ENCODE measurements at regions not wholly inside any gene's neighbourhood (a gene's known extent, or its start where the extent isn't known, plus 50 kb on each side); places are given as distances from the start of the nearest gene placed in this dataset.

- TF ChIP-seq, protein P1, sequence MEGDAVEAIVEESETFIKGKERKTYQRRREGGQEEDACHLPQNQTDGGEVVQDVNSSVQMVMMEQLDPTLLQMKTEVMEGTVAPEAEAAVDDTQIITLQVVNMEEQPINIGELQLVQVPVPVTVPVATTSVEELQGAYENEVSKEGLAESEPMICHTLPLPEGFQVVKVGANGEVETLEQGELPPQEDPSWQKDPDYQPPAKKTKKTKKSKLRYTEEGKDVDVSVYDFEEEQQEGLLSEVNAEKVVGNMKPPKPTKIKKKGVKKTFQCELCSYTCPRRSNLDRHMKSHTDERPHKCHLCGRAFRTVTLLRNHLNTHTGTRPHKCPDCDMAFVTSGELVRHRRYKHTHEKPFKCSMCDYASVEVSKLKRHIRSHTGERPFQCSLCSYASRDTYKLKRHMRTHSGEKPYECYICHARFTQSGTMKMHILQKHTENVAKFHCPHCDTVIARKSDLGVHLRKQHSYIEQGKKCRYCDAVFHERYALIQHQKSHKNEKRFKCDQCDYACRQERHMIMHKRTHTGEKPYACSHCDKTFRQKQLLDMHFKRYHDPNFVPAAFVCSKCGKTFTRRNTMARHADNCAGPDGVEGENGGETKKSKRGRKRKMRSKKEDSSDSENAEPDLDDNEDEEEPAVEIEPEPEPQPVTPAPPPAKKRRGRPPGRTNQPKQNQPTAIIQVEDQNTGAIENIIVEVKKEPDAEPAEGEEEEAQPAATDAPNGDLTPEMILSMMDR (IDR thresholded peaks at IDR 0.05) = no peak
- TF ChIP-seq EZH2 (IDR thresholded peaks at IDR 0.05; ENCODE audit: borderline replicate concordance, insufficient read depth, low read depth, low read length, poor library complexity, severe bottlenecking) = no peak
These were observed 156.2 kb downstream of the ADAMTS15 start for GRCh38 chr11:130604606-130605005.

Data from B cell (primary cell).